HEK293 (cell line): ENCODE measurements at regions not wholly inside any gene's neighbourhood (a gene's known extent, or its start where the extent isn't known, plus 50 kb on each side); places are given as distances from the start of the nearest gene placed in this dataset.

Experiments
- CTCF ChIA-PET: fragments of 350-600 bp; formaldehyde crosslinking; extraction: SDS; loops from one replicate; lab custom pipeline; 2021; ENCODE audit warnings: antibody characterized with exemption; lab: Yijun Ruan, JAX
- POLR2A ChIA-PET: fragments of 300-600 bp; formaldehyde crosslinking; extraction: SDS; loops from one replicate; lab custom pipeline; 2020; ENCODE audit warnings: antibody characterized with exemption, inconsistent platforms; lab: Yijun Ruan, JAX
- H3K27ac ChIP-seq: fragments of 200-500 bp; sonication (Bioruptor generic); 2 replicates; pipeline ENCODE4 v1.5.1; 2014; ENCODE audit warnings: low read depth, low read length, control low read depth, inconsistent platforms; ENCODE audit errors: extremely low read depth
- H3K36me3 ChIP-seq, 2 experiments: fragments of 200-500 bp in 1 of 2; sonication (Bioruptor generic) in 1 of 2; 1 replicate in 1 of 2; 2 replicates in 1 of 2; pipeline ENCODE4 v1.5.1; 2014 to 2017; ENCODE audit warnings: inconsistent platforms in 2 of 2, low read length in 2 of 2; ENCODE audit not compliant: control insufficient read depth in 2 of 2, insufficient read depth in 1 of 2
- H3K4me1 ChIP-seq: fragments of 200-500 bp; sonication (Bioruptor generic); 2 replicates; pipeline ENCODE4 v1.5.1; 2014; ENCODE audit warnings: mild to moderate bottlenecking, low read length, inconsistent platforms; ENCODE audit not compliant: control insufficient read depth, insufficient read depth
- H3K4me3 ChIP-seq: 2 replicates; pipeline ENCODE4 v1.5.1; 2011; ENCODE audit warnings: low read depth, mild to moderate bottlenecking, control low read depth, low read length, moderate library complexity
- H3K9me3 ChIP-seq: fragments of 200-500 bp; sonication (Bioruptor generic); 2 replicates; pipeline ENCODE4 v1.5.1; 2014; ENCODE audit warnings: low read depth, low read length, inconsistent platforms; ENCODE audit not compliant: control insufficient read depth, insufficient read depth
- EGR2 ChIP-seq: fragments of 450-650 bp; formaldehyde crosslinking; IDR thresholded peaks from 2 replicates; pipeline ENCODE4 v1.5.1; 2016; ENCODE audit warnings: low read depth, missing biosample characterization, missing genetic modification characterization
- KLF1 ChIP-seq: fragments of 450-650 bp; formaldehyde crosslinking; IDR thresholded peaks from 2 replicates; pipeline ENCODE4 v1.5.1; 2016; ENCODE audit warnings: missing biosample characterization, missing genetic modification characterization
- OSR2 ChIP-seq: fragments of 450-650 bp; formaldehyde crosslinking; IDR thresholded peaks from 2 replicates; pipeline ENCODE4 v1.5.1; 2016; ENCODE audit warnings: missing biosample characterization, missing genetic modification characterization
- YY2 ChIP-seq: fragments of 450-650 bp; formaldehyde crosslinking; IDR thresholded peaks from 2 replicates; pipeline ENCODE4 v1.5.1; 2016; ENCODE audit warnings: missing biosample characterization, missing genetic modification characterization
- ZBTB21 ChIP-seq: fragments of 450-650 bp; formaldehyde crosslinking; IDR thresholded peaks from 2 replicates; pipeline ENCODE4 v1.5.1; 2017; ENCODE audit warnings: missing biosample characterization, missing genetic modification characterization
- ZBTB48 ChIP-seq: fragments of 450-650 bp; formaldehyde crosslinking; IDR thresholded peaks from 2 replicates; pipeline ENCODE4 v1.5.1; 2016; ENCODE audit warnings: missing biosample characterization, missing genetic modification characterization
- ZFP69B ChIP-seq: fragments of 450-650 bp; formaldehyde crosslinking; IDR thresholded peaks from 2 replicates; pipeline ENCODE4 v1.5.1; 2016; ENCODE audit warnings: missing biosample characterization, missing genetic modification characterization
- ZNF10 ChIP-seq: fragments of 450-650 bp; formaldehyde crosslinking; IDR thresholded peaks from 2 replicates; pipeline ENCODE4 v1.5.1; 2017; ENCODE audit warnings: missing biosample characterization, missing genetic modification characterization
- ZNF146 ChIP-seq: fragments of 450-650 bp; formaldehyde crosslinking; IDR thresholded peaks from 2 replicates; pipeline ENCODE4 v1.5.1; 2016; ENCODE audit warnings: missing biosample characterization, missing genetic modification characterization
- ZNF175 ChIP-seq: fragments of 450-650 bp; formaldehyde crosslinking; IDR thresholded peaks from 2 replicates; pipeline ENCODE4 v1.5.1; 2016; ENCODE audit warnings: missing biosample characterization, missing genetic modification characterization
- ZNF302 ChIP-seq: fragments of 450-650 bp; formaldehyde crosslinking; IDR thresholded peaks from 2 replicates; pipeline ENCODE4 v1.5.1; 2016; ENCODE audit warnings: missing biosample characterization, missing genetic modification characterization, low read depth
- ZNF311 ChIP-seq: fragments of 450-650 bp; formaldehyde crosslinking; IDR thresholded peaks from 2 replicates; pipeline ENCODE4 v1.5.1; 2017; ENCODE audit warnings: missing biosample characterization, missing genetic modification characterization, borderline replicate concordance
- ZNF391 ChIP-seq: fragments of 450-650 bp; formaldehyde crosslinking; IDR thresholded peaks from 2 replicates; pipeline ENCODE4 v1.5.1; 2016; ENCODE audit warnings: low read depth, missing biosample characterization, missing genetic modification characterization, borderline replicate concordance
- ZNF416 ChIP-seq: fragments of 450-650 bp; formaldehyde crosslinking; IDR thresholded peaks from 2 replicates; pipeline ENCODE4 v1.5.1; 2016; ENCODE audit warnings: missing biosample characterization, missing genetic modification characterization
- ZNF560 ChIP-seq: fragments of 450-650 bp; formaldehyde crosslinking; IDR thresholded peaks from 2 replicates; pipeline ENCODE4 v1.5.1; 2017; ENCODE audit warnings: missing biosample characterization, missing genetic modification characterization, borderline replicate concordance
- ZNF561 ChIP-seq: fragments of 450-650 bp; IDR thresholded peaks from 2 replicates; pipeline ENCODE4 v1.5.1; 2018; ENCODE audit warnings: missing biosample characterization, missing genetic modification characterization, borderline replicate concordance
- ZNF571 ChIP-seq: fragments of 450-650 bp; formaldehyde crosslinking; IDR thresholded peaks from 2 replicates; pipeline ENCODE4 v1.5.0; 2017; ENCODE audit warnings: missing biosample characterization, missing genetic modification characterization
- ZNF585B ChIP-seq: fragments of 450-650 bp; formaldehyde crosslinking; IDR thresholded peaks from 2 replicates; pipeline ENCODE4 v1.5.1; 2016; ENCODE audit warnings: missing biosample characterization, missing genetic modification characterization
- ZNF624 ChIP-seq: fragments of 450-650 bp; formaldehyde crosslinking; IDR thresholded peaks from 2 replicates; pipeline ENCODE4 v1.5.1; 2017; ENCODE audit warnings: missing biosample characterization, missing genetic modification characterization
- ZNF707 ChIP-seq: fragments of 450-650 bp; formaldehyde crosslinking; IDR thresholded peaks from 2 replicates; pipeline ENCODE4 v1.5.1; 2016; ENCODE audit warnings: missing biosample characterization, missing genetic modification characterization
- ZNF791 ChIP-seq: fragments of 450-650 bp; formaldehyde crosslinking; IDR thresholded peaks from 2 replicates; pipeline ENCODE4 v1.5.1; 2016; ENCODE audit warnings: missing biosample characterization, missing genetic modification characterization
- ZNF830 ChIP-seq: fragments of 450-650 bp; IDR thresholded peaks from 2 replicates; pipeline ENCODE4 v1.5.0; 2018; ENCODE audit warnings: missing biosample characterization, missing genetic modification characterization, low read depth, mild to moderate bottlenecking, moderate library complexity
- TF ChIP-seq, protein P1 (sequence below): fragments of 450-650 bp; formaldehyde crosslinking; IDR thresholded peaks from 2 replicates; pipeline ENCODE4 v1.5.1; 2016; ENCODE audit warnings: missing biosample characterization, missing genetic modification characterization
- TF ChIP-seq, protein P2 (sequence below): fragments of 450-650 bp; formaldehyde crosslinking; IDR thresholded peaks from 2 replicates; pipeline ENCODE4 v1.5.1; 2016; ENCODE audit warnings: missing biosample characterization, missing genetic modification characterization
- TF ChIP-seq, protein P3 (sequence below): fragments of 450-650 bp; formaldehyde crosslinking; IDR thresholded peaks from 2 replicates; pipeline ENCODE4 v1.5.1; 2016; ENCODE audit warnings: missing biosample characterization, missing genetic modification characterization
- TF ChIP-seq, protein P4 (sequence below): fragments of 450-650 bp; formaldehyde crosslinking; IDR thresholded peaks from 2 replicates; pipeline ENCODE4 v1.5.1; 2017; ENCODE audit warnings: missing biosample characterization, missing genetic modification characterization
- TF ChIP-seq, protein P5 (sequence below): fragments of 450-650 bp; formaldehyde crosslinking; IDR thresholded peaks from 2 replicates; pipeline ENCODE4 v1.5.1; 2016; ENCODE audit warnings: missing biosample characterization, missing genetic modification characterization
- TF ChIP-seq, protein P6 (sequence below): fragments of 450-650 bp; formaldehyde crosslinking; IDR thresholded peaks from 2 replicates; pipeline ENCODE4 v1.5.1; 2016; ENCODE audit warnings: missing biosample characterization, missing genetic modification characterization

DNA sequence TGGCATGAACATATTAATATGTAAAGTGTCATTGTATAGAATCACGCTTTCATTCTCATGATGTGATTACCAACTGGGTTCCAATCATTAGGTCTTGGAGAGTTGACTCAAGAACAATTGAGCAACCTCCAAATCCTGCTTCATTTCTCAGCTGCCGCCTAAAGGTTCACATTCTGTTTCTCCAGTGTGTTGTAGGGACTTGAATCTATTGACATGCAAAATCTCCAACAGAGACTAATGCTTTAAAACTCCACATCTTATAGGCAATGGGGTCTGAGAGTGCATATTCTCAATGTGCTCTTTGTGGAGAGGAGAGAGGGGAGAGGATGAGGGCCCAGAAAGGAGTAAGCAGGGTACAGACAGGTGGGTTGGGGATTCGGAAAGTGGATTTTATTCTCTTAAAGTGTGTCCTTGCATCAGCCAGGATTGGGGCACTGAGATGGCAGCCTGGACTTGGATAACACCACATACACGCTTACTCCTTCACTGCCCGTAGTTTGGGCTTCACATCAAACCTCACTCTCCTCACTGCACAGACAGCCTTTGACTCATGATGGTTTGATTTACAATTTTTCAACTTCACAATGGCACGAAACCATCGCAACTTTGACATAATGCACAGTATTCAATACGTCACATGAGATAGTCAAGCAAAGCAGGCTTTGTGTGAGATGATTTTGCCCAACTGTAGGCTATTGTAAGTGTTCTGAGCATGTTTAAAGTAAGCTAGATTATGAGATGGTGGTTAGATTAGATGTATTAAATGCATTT is 241.3 kb upstream of the IRS2 start:
- ChIA-PET CTCF (no interaction called here), POLR2A (no interaction called here)
- H3K9me3 ChIP-seq = no peaks in the 10 kb centered on the region
- TF ChIP-seq ZNF416 (tag by site-specific recombination) (no peak), ZNF624 (no peak), ZNF571 (tag by site-specific recombination) (no peak), YY2 (tag by site-specific recombination) (no peak), ZNF585B (tag by site-specific recombination) (no peak), ZNF830 (tag by site-specific recombination) (no peak), ZNF10 (no peak), ZNF302 (tag by site-specific recombination) (no peak), ZNF175 (tag by site-specific recombination) (no peak), OSR2 (tag by site-specific recombination) (no peak), ZFP69B (tag by site-specific recombination) (no peak), ZNF561 (tag by site-specific recombination) (no peak), ZNF146 (tag by site-specific recombination) (no peak), ZBTB21 (tag by site-specific recombination) (no peak), ZNF391 (no peak)
- TF ChIP-seq, protein P1, sequence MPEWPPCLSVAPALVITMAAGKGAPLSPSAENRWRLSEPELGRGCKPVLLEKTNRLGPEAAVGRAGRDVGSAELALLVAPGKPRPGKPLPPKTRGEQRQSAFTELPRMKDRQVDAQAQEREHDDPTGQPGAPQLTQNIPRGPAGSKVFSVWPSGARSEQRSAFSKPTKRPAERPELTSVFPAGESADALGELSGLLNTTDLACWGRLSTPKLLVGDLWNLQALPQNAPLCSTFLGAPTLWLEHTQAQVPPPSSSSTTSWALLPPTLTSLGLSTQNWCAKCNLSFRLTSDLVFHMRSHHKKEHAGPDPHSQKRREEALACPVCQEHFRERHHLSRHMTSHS (tag by site-specific recombination) = no peak
- TF ChIP-seq, protein P2, sequence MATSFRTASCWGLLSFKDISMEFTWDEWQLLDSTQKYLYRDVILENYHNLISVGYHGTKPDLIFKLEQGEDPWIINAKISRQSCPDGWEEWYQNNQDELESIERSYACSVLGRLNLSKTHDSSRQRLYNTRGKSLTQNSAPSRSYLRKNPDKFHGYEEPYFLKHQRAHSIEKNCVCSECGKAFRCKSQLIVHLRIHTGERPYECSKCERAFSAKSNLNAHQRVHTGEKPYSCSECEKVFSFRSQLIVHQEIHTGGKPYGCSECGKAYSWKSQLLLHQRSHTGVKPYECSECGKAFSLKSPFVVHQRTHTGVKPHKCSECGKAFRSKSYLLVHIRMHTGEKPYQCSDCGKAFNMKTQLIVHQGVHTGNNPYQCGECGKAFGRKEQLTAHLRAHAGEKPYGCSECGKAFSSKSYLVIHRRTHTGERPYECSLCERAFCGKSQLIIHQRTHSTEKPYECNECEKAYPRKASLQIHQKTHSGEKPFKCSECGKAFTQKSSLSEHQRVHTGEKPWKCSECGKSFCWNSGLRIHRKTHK = no peak
- H3K4me1 ChIP-seq = no peaks in the 10 kb centered on the region
- no peaks in the 10 kb centered on the region for H3K36me3 ChIP-seq
- no peak overlapping the region for H3K4me3 ChIP-seq
- no peak overlapping the region for H3K27ac ChIP-seq

DNA sequence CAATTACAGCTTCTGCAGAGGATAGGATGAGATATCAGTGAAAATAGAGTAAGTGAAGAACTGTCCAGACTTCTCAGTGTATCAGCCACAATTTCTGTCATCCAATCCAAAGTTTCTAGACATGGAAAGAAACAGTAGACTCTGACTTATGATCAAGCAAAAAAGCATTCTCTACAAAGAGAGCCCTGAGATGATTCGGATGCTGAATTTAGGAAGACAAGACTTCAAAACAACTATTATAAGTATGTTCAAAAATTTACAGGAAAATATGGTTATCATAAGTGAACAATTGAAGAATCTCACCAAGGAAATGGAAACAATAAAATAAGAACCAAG is 238.2 kb upstream of the IRS2 start:
- H3K4me3 ChIP-seq = no peak overlapping the region
- no peaks in the 10 kb centered on the region for H3K36me3 ChIP-seq
- H3K9me3 ChIP-seq = no peaks in the 10 kb centered on the region
- H3K4me1 ChIP-seq = no peaks in the 10 kb centered on the region
- CTCF ChIA-PET = no interaction called here
- H3K27ac ChIP-seq = no peak overlapping the region
- POLR2A ChIA-PET = no interaction called here
- TF ChIP-seq, protein P3, sequence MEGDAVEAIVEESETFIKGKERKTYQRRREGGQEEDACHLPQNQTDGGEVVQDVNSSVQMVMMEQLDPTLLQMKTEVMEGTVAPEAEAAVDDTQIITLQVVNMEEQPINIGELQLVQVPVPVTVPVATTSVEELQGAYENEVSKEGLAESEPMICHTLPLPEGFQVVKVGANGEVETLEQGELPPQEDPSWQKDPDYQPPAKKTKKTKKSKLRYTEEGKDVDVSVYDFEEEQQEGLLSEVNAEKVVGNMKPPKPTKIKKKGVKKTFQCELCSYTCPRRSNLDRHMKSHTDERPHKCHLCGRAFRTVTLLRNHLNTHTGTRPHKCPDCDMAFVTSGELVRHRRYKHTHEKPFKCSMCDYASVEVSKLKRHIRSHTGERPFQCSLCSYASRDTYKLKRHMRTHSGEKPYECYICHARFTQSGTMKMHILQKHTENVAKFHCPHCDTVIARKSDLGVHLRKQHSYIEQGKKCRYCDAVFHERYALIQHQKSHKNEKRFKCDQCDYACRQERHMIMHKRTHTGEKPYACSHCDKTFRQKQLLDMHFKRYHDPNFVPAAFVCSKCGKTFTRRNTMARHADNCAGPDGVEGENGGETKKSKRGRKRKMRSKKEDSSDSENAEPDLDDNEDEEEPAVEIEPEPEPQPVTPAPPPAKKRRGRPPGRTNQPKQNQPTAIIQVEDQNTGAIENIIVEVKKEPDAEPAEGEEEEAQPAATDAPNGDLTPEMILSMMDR (tag by site-specific recombination) = no peak
- TF ChIP-seq, protein P4, sequence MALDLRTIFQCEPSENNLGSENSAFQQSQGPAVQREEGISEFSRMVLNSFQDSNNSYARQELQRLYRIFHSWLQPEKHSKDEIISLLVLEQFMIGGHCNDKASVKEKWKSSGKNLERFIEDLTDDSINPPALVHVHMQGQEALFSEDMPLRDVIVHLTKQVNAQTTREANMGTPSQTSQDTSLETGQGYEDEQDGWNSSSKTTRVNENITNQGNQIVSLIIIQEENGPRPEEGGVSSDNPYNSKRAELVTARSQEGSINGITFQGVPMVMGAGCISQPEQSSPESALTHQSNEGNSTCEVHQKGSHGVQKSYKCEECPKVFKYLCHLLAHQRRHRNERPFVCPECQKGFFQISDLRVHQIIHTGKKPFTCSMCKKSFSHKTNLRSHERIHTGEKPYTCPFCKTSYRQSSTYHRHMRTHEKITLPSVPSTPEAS (tag by site-specific recombination) = no peak
- TF ChIP-seq ZNF791 (tag by site-specific recombination) (no peak), EGR2 (no peak), ZNF311 (tag by site-specific recombination) (no peak), ZBTB48 (no peak), ZNF560 (tag by site-specific recombination) (no peak), KLF1 (tag by site-specific recombination) (no peak), ZNF416 (tag by site-specific recombination) (no peak), ZNF707 (tag by site-specific recombination) (no peak)
- TF ChIP-seq, protein P5, sequence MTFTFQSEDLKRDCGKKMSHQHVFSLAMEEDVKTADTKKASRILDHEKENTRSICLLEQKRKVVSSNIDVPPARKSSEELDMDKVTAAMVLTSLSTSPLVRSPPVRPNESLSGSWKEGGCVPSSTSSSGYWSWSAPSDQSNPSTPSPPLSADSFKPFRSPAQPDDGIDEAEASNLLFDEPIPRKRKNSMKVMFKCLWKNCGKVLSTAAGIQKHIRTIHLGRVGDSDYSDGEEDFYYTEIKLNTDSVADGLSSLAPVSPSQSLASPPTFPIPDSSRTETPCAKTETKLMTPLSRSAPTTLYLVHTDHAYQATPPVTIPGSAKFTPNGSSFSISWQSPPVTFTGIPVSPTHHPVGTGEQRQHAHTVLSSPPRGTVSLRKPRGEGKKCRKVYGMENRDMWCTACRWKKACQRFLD = no peak
- TF ChIP-seq, protein P6, sequence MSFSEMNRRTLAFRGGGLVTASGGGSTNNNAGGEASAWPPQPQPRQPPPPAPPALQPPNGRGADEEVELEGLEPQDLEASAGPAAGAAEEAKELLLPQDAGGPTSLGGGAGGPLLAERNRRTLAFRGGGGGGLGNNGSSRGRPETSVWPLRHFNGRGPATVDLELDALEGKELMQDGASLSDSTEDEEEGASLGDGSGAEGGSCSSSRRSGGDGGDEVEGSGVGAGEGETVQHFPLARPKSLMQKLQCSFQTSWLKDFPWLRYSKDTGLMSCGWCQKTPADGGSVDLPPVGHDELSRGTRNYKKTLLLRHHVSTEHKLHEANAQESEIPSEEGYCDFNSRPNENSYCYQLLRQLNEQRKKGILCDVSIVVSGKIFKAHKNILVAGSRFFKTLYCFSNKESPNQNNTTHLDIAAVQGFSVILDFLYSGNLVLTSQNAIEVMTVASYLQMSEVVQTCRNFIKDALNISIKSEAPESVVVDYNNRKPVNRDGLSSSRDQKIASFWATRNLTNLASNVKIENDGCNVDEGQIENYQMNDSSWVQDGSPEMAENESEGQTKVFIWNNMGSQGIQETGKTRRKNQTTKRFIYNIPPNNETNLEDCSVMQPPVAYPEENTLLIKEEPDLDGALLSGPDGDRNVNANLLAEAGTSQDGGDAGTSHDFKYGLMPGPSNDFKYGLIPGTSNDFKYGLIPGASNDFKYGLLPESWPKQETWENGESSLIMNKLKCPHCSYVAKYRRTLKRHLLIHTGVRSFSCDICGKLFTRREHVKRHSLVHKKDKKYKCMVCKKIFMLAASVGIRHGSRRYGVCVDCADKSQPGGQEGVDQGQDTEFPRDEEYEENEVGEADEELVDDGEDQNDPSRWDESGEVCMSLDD = no peak
